Ectodermal cell (in vitro differentiated cells): ENCODE measurements at regions not wholly inside any gene's neighbourhood (a gene's known extent, or its start where the extent isn't known, plus 50 kb on each side); places are given as distances from the start of the nearest gene placed in this dataset.

ENCODE experiments used
- H3K27ac ChIP-seq: 2 replicates; pipeline ENCODE4 v1.7.0; 2013; ENCODE audit warnings: mild to moderate bottlenecking, low read depth, low read length; ENCODE audit not compliant: insufficient read depth, poor library complexity, severe bottlenecking
- H3K27me3 ChIP-seq: 2 replicates; pipeline ENCODE4 v1.7.0; 2013; ENCODE audit warnings: mild to moderate bottlenecking, low read length; ENCODE audit not compliant: insufficient read depth, control insufficient read depth, poor library complexity, severe bottlenecking
- H3K36me3 ChIP-seq: one replicate; pipeline ENCODE4 v1.7.0; 2013; ENCODE audit warnings: low read length; ENCODE audit not compliant: control insufficient read depth, insufficient read depth
- H3K4me1 ChIP-seq: one replicate; pipeline ENCODE4 v1.7.0; 2013; ENCODE audit warnings: low read length; ENCODE audit not compliant: control insufficient read depth, insufficient read depth
- H3K4me3 ChIP-seq: 2 replicates; pipeline ENCODE4 v1.7.0; 2013; ENCODE audit warnings: low read depth, low read length, control low read depth; ENCODE audit not compliant: insufficient read depth
- H3K9me3 ChIP-seq: 2 replicates; pipeline ENCODE4 v1.7.0; 2013; ENCODE audit warnings: mild to moderate bottlenecking, low read length, moderate library complexity; ENCODE audit not compliant: control insufficient read depth
- WGBS, 2 experiments: methylation state at CpG; one replicate each; pipeline ENCODE4 v1.1.7; 2013; ENCODE audit warnings: missing lambda C conversion rate in 2 of 2; 5-methylcytosine and 5-hydroxymethylcytosine counted together

DNA sequence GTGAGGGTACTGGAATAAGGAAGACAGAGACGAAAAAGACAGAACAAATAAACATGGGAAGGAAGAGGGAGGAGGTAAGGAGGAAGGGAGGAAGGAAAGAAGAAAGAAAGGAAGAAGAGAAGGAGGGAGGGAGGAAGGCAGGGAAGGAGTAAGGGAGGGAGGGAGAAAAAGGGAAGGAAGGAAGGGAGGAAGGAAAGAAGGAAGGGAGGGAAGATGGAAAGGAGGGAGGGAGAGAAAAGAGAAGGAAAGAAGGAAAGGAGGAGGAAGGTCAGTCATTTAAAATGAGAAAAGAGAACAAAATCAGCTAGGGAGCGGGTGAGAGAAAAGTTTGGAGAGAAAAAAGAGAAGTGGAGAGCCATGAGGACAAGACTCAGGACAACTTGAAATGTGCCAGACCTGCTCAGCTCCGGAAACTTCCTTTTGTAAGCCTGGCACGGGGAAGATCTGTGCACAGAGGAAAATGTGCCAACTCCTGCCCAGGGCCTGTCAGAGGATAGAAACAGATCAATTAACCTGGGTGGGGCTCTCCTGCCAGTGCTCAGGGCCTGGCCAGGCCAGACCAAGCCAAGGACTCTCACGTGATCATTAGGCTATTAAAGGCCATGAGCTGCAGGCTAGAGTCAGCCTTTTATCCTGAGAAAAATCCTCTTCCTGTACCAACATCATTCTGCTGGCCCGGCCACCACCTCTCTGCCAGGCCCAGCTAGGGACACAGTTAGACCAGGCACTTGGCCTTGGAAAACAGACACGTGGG, 50.1 kb upstream of the BCL6 start:
- no peaks in the 10 kb centered on the region for H3K9me3 ChIP-seq
- 92 to 94% methylated on average over 7 of the region's 7 CpGs for WGBS, 2 experiments

DNA sequence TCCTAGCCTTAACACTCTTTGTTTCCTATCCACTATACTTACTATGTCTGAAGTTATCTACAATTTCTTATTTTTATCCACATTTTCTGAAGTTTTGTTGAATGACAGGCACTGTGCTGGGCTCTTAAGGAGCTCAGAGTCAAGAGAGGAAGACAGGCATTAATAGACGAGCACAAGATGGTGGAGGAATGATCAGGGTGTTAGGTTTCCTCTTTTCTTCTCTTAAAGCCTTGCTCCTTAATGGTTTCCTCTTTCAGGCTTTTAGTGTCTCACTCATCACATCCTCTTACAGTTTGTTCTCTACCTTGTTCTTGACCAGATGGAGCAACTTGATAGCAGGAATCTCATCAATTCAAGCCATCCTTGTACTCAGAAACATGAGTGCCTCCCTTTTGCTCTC, 52.9 kb upstream of the BCL6 start:
- no peaks in the 10 kb centered on the region for H3K4me1 ChIP-seq
- no peak overlapping the region for H3K4me3 ChIP-seq
- no peaks in the 10 kb centered on the region for H3K27me3 ChIP-seq
- H3K27ac ChIP-seq = no peak overlapping the region
- no peaks in the 10 kb centered on the region for H3K36me3 ChIP-seq
- 91 to 100% methylated on average over 1 of the region's 1 CpG for WGBS, 2 experiments
- no peaks in the 10 kb centered on the region for H3K9me3 ChIP-seq

More for the DNA sequence above, 50.1 kb upstream of the BCL6 start:
- H3K36me3 ChIP-seq = no peaks in the 10 kb centered on the region
- no peaks in the 10 kb centered on the region for H3K27me3 ChIP-seq
- H3K4me3 ChIP-seq = no peak overlapping the region
- no peak overlapping the region for H3K27ac ChIP-seq
- H3K4me1 ChIP-seq = no peaks in the 10 kb centered on the region

DNA sequence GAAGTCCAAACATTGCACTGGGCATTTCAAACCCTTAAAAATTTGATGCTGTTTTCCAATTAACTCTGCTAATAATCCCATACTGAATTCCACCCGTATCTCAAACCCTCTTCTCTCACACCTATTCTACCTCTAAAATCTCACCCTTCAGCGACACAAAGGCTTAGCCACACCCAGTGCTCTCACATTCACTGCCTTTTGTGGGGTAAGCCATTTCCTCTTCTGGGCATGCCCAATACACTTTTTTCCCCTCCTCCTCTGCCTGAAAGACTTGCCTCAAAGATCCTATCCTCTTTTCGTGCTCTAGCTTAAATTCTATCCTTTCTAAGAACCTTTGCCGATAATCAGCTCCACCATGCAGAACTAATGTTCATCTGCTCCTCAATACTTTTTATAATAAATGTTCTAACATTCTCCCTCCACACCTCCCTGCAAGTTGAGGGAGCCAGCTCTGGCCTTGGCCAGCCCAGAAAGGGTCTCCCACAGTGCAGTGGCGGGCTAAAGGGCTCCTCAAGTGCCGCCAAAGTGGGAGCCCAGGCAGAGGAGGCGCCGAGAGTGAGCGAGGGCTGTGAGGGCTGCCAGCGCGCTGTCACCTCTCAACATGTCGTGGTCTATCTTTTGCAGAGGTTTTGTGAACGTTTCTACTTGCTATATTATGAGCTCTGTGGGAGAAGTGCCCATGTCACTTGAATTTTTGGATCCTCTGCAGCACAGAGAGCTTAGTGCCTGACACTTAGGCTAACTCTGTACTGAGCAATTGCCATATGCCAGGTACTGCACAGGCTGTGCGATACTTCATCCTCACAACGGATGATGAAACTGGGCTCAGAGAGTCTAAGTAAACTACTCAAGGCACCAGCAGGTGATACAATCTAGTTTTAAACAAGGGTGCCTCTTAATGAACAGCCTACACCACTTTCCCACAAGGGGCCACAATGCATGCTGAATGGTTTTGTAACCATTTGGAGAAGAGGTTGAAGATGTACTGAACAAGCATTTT, 53.6 kb upstream of the BCL6 start:
- Histone ChIP-seq H3K27ac (no peak overlapping the region), H3K9me3 (no peaks in the 10 kb centered on the region), H3K36me3 (no peaks in the 10 kb centered on the region), H3K27me3 (no peaks in the 10 kb centered on the region), H3K4me3 (no peak overlapping the region), H3K4me1 (no peaks in the 10 kb centered on the region)
- 90 to 94% methylated on average over 15 of the region's 15 CpGs for WGBS, 2 experiments

DNA sequence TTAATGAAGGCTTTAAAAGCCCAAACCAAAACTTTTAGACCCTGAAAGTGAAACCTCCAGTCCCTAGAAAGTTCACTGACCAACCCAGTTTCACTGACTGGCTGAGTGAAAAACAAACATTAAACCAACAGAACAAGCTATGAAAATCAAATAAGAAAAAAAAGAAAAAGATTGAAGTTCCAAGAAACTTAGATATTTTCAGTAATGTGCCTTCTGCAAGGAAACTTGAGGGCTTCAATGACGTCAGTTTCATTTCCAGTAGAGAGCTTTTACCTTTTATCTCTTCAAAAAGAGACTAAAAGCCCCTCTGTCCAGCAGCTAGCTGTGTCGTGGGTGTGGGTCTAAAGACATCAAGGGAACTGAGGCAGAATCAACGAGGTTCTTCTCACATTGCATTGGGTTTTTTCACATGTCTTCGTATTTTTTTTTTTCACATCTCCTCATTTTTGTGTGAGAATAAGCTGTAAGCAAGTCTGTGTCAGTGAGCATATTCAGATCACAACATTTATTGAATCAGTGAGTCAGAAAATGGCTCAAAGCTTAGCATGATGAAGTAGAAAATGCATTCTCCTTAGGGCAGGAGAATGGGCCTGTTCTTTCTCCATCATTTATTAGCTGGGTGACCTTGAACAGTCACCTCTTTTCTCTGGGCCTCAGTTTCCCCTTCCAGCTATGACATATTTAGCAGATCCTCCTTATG, 54.8 kb upstream of the BCL6 start:
- Histone ChIP-seq H3K27me3 (no peaks in the 10 kb centered on the region), H3K4me3 (no peak overlapping the region), H3K4me1 (no peaks in the 10 kb centered on the region), H3K27ac (no peak overlapping the region), H3K9me3 (no peaks in the 10 kb centered on the region), H3K36me3 (no peaks in the 10 kb centered on the region)
- WGBS, 2 experiments = 87 to 92% methylated on average over 4 of the region's 4 CpGs

DNA sequence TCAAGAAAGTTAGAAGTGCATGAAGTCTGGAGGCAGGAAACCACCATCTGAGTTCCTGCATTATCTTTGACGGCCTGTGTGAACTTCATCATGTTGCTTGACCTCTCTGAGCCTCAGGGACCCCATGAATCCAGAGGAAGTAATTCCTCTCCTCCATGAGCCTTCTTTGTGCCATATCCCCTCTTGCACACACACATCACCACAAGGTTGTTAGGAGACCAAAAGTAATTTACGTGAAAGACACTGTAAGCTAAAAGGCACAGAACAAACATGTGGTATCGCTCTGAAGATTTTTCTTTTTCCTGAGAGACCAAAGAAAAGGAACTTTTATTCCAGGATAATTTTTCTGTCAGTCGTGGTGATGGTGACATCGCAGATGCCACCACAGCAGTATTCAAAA, 55.9 kb upstream of the BCL6 start:
- H3K4me1 ChIP-seq = no peaks in the 10 kb centered on the region
- no peak overlapping the region for H3K27ac ChIP-seq
- 97 to 98% methylated on average over 5 of the region's 5 CpGs for WGBS, 2 experiments
- no peaks in the 10 kb centered on the region for H3K36me3 ChIP-seq
- no peak overlapping the region for H3K4me3 ChIP-seq
- no peaks in the 10 kb centered on the region for H3K27me3 ChIP-seq
- no peaks in the 10 kb centered on the region for H3K9me3 ChIP-seq

DNA sequence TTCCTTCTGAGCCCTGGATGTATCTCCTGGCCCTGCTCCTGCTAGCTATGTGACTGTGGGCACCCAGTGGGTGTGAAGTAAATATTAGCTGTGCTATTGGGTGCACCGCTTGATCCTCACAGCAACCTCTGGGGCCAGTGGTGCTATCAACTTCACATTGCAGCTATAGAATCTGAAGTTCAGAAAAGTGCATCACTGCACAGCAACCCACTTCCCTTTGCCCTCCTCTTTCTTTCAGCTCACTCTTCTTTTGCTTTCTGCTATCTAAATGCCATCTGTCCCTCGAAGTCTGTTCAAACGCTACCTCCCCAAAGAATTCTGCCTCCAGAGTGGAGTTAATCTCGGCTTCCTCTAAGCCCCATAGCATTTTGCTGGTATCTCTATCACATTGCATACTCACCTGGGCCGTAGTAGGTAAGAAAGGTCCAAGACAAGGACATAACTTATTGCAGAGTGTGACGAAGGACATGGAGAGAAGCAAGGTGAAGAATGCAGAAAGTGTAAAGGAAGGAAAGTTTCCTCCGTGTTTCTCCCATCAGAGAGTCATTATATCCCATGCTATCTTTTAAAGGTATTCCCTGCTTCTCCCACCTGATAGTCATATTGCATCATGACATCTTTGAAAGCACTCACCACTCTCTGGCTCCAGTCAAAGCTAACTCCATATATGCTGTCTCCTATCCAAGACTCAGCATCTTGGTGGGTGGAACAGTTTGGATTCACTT, 57.1 kb upstream of the BCL6 start:
- no peaks in the 10 kb centered on the region for H3K27me3 ChIP-seq
- H3K36me3 ChIP-seq = no peaks in the 10 kb centered on the region
- WGBS, 2 experiments = 94 to 97% methylated on average over 5 to 7 of the region's 7 CpGs
- H3K9me3 ChIP-seq = no peaks in the 10 kb centered on the region
- no peak overlapping the region for H3K27ac ChIP-seq
- H3K4me1 ChIP-seq = no peaks in the 10 kb centered on the region
- no peak overlapping the region for H3K4me3 ChIP-seq

DNA sequence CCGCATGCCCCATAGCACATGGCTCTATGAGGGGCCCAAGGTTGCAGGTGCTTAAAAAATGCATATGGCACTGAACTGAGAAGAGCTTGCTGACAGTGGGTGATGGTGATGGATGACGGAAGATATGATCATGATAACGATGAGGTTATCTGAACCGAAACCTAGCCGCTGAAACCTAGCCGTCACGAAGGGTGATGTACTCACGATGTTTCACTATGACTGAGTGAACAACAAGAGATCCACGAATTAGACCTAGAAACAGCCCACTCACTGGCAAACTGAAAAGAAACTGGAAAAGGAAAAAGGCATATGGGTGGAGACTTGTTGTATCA, 57.6 kb upstream of the BCL6 start:
- no peak overlapping the region for H3K27ac ChIP-seq
- no peaks in the 10 kb centered on the region for H3K4me1 ChIP-seq
- no peak overlapping the region for H3K4me3 ChIP-seq
- no peaks in the 10 kb centered on the region for H3K36me3 ChIP-seq
- 98% methylated on average over 9 of the region's 9 CpGs for WGBS, 2 experiments
- H3K27me3 ChIP-seq = no peaks in the 10 kb centered on the region
- no peaks in the 10 kb centered on the region for H3K9me3 ChIP-seq

DNA sequence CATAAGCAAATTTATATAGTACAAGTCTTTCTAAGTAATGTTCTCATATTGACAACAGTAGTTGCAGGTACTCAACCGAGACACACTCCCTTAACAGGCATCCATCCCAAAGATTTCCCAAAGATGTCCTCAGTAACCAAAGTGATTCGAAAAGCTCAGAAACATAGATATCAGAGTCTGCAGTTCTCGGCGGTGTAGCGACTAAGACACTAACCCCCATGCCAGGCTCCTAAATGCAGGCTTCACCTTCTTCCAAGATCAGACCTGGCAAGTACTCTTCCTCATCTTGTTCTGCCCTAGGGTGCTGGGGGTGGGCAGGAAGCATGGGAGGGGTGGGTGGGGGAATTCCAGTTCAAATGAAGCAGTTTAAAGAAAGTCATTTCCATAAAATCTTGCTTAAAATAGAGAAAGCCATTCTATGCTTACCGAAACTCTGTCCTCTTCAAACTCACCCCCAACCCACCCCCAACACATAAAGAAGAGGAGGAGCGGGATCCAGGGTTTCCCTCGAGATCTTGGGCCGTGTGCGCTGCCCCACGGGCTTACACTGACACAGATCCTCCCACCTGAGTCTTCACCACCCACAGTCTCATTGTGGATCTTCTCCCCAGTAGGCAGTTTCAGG, 59.0 kb upstream of the BCL6 start:
- no peaks in the 10 kb centered on the region for H3K36me3 ChIP-seq
- H3K27ac ChIP-seq = no peak overlapping the region
- no peaks in the 10 kb centered on the region for H3K9me3 ChIP-seq
- 81 to 82% methylated on average over 11 of the region's 11 CpGs for WGBS, 2 experiments
- peaks cover 11% of the 10 kb centered on the region for H3K4me1 ChIP-seq
- no peak overlapping the region for H3K4me3 ChIP-seq
- H3K27me3 ChIP-seq = no peaks in the 10 kb centered on the region

DNA sequence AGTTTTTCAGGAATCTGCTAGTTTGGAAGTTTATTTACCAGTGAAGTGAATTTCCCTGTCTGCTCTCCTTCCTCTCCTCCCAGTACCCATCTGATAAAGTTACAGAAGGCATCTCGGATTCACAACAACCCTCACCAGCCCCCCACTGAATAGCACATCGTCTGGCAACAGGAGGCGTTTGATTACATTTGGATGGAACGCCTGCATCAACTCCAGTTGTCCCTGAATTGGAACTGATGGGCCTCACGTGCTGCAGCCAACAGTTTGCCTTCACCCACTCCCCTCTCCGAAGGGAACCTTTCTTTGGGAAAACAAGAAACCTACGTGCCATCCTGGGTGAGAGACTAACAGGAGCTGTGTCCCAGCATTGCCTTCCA, 59.5 kb upstream of the BCL6 start:
- H3K27me3 ChIP-seq = no peaks in the 10 kb centered on the region
- H3K9me3 ChIP-seq = no peaks in the 10 kb centered on the region
- H3K36me3 ChIP-seq = no peaks in the 10 kb centered on the region
- no peak overlapping the region for H3K27ac ChIP-seq
- H3K4me1 ChIP-seq = peaks cover 13% of the 10 kb centered on the region
- no peak overlapping the region for H3K4me3 ChIP-seq
- 82 to 85% methylated on average over 7 of the region's 7 CpGs for WGBS, 2 experiments
